ENCODE measurements at regions not wholly inside any gene's neighbourhood (a gene's known extent, or its start where the extent isn't known, plus 50 kb on each side); places are given as distances from the start of the nearest gene placed in this dataset.

DNA sequence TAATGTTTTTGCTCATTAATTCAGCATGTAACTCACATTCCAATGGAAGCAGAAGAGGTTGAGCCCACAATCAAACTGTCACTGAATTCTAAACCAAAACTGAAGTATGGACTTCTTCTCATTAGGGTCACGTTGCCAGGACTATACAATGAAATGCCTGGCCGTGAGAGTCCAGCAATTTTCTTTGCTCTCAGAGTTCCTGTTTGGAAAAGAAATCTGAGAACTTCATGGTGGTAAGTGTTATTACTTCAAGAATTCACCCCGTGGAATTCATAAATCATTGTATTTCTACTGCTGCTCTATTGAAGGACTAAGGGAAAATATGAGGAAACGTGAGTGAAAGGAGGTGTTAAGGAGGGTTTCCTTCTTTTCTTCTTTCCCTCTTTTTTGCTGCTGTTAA, 441.8 kb upstream of the AKR1E2 start:
- no peak for ATAC-seq
- ChIA-PET POLR2A (no interaction called here), CTCF (no interaction called here)
- Mint-ChIP-seq H3K27ac (no peak overlapping the region), H3K4me3 (no peak overlapping the region), H3K36me3 (no peaks in the 10 kb centered on the region), H3K9me3 (no peaks in the 10 kb centered on the region), H3K4me1 (no peaks in the 10 kb centered on the region), H3K27me3 (ENCODE audit: low read depth) (no peaks in the 10 kb centered on the region)
- TF ChIP-seq, protein P1, sequence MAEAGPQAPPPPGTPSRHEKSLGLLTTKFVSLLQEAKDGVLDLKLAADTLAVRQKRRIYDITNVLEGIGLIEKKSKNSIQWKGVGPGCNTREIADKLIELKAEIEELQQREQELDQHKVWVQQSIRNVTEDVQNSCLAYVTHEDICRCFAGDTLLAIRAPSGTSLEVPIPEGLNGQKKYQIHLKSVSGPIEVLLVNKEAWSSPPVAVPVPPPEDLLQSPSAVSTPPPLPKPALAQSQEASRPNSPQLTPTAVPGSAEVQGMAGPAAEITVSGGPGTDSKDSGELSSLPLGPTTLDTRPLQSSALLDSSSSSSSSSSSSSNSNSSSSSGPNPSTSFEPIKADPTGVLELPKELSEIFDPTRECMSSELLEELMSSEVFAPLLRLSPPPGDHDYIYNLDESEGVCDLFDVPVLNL (CRISPR knock-in tag; IDR thresholded peaks at IDR 0.05; ENCODE audit: borderline replicate concordance, low read depth): no peak
- TF ChIP-seq, protein P2, sequence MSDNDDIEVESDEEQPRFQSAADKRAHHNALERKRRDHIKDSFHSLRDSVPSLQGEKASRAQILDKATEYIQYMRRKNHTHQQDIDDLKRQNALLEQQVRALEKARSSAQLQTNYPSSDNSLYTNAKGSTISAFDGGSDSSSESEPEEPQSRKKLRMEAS (CRISPR knock-in tag; IDR thresholded peaks at IDR 0.05): no peak
- TF ChIP-seq EMX1 (CRISPR knock-in tag; IDR thresholded peaks at IDR 0.05) (no peak), SMAD4 (CRISPR knock-in tag; IDR thresholded peaks at IDR 0.05) (no peak), ATF1 (CRISPR knock-in tag; IDR thresholded peaks at IDR 0.05) (no peak), ZNF396 (CRISPR knock-in tag; IDR thresholded peaks at IDR 0.05; ENCODE audit: borderline replicate concordance) (no peak), FOXJ3 (CRISPR knock-in tag; IDR thresholded peaks at IDR 0.05; ENCODE audit: borderline replicate concordance) (no peak), CBFB (CRISPR knock-in tag; IDR thresholded peaks at IDR 0.05; ENCODE audit: low read depth) (no peak), ZNF416 (CRISPR knock-in tag; IDR thresholded peaks at IDR 0.05) (no peak), ETV6 (CRISPR knock-in tag; IDR thresholded peaks at IDR 0.05) (no peak), ZNF219 (CRISPR knock-in tag; IDR thresholded peaks at IDR 0.05; ENCODE audit: borderline replicate concordance) (no peak), ZNF423 (CRISPR knock-in tag; IDR thresholded peaks at IDR 0.05) (no peak), SP1 (CRISPR knock-in tag; conservative IDR thresholded peaks at IDR 0.05) (no peak)
- TF ChIP-seq, protein P3, sequence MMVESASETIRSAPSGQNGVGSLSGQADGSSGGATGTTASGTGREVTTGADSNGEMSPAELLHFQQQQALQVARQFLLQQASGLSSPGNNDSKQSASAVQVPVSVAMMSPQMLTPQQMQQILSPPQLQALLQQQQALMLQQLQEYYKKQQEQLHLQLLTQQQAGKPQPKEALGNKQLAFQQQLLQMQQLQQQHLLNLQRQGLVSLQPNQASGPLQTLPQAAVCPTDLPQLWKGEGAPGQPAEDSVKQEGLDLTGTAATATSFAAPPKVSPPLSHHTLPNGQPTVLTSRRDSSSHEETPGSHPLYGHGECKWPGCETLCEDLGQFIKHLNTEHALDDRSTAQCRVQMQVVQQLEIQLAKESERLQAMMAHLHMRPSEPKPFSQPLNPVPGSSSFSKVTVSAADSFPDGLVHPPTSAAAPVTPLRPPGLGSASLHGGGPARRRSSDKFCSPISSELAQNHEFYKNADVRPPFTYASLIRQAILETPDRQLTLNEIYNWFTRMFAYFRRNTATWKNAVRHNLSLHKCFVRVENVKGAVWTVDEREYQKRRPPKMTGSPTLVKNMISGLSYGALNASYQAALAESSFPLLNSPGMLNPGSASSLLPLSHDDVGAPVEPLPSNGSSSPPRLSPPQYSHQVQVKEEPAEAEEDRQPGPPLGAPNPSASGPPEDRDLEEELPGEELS (CRISPR knock-in tag; IDR thresholded peaks at IDR 0.05): no peak
- TF ChIP-seq, protein P4, sequence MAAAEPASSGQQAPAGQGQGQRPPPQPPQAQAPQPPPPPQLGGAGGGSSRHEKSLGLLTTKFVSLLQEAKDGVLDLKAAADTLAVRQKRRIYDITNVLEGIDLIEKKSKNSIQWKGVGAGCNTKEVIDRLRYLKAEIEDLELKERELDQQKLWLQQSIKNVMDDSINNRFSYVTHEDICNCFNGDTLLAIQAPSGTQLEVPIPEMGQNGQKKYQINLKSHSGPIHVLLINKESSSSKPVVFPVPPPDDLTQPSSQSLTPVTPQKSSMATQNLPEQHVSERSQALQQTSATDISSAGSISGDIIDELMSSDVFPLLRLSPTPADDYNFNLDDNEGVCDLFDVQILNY (CRISPR knock-in tag; IDR thresholded peaks at IDR 0.05): no peak
- TF ChIP-seq, protein P5, sequence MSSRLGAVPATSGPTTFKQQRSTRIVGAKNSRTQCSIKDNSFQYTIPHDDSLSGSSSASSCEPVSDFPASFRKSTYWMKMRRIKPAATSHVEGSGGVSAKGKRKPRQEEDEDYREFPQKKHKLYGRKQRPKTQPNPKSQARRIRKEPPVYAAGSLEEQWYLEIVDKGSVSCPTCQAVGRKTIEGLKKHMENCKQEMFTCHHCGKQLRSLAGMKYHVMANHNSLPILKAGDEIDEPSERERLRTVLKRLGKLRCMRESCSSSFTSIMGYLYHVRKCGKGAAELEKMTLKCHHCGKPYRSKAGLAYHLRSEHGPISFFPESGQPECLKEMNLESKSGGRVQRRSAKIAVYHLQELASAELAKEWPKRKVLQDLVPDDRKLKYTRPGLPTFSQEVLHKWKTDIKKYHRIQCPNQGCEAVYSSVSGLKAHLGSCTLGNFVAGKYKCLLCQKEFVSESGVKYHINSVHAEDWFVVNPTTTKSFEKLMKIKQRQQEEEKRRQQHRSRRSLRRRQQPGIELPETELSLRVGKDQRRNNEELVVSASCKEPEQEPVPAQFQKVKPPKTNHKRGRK (CRISPR knock-in tag; IDR thresholded peaks at IDR 0.05; ENCODE audit: borderline replicate concordance): no peak
- TF ChIP-seq, protein P6, sequence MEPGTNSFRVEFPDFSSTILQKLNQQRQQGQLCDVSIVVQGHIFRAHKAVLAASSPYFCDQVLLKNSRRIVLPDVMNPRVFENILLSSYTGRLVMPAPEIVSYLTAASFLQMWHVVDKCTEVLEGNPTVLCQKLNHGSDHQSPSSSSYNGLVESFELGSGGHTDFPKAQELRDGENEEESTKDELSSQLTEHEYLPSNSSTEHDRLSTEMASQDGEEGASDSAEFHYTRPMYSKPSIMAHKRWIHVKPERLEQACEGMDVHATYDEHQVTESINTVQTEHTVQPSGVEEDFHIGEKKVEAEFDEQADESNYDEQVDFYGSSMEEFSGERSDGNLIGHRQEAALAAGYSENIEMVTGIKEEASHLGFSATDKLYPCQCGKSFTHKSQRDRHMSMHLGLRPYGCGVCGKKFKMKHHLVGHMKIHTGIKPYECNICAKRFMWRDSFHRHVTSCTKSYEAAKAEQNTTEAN (CRISPR knock-in tag; IDR thresholded peaks at IDR 0.05): no peak
- TF ChIP-seq, protein P7, sequence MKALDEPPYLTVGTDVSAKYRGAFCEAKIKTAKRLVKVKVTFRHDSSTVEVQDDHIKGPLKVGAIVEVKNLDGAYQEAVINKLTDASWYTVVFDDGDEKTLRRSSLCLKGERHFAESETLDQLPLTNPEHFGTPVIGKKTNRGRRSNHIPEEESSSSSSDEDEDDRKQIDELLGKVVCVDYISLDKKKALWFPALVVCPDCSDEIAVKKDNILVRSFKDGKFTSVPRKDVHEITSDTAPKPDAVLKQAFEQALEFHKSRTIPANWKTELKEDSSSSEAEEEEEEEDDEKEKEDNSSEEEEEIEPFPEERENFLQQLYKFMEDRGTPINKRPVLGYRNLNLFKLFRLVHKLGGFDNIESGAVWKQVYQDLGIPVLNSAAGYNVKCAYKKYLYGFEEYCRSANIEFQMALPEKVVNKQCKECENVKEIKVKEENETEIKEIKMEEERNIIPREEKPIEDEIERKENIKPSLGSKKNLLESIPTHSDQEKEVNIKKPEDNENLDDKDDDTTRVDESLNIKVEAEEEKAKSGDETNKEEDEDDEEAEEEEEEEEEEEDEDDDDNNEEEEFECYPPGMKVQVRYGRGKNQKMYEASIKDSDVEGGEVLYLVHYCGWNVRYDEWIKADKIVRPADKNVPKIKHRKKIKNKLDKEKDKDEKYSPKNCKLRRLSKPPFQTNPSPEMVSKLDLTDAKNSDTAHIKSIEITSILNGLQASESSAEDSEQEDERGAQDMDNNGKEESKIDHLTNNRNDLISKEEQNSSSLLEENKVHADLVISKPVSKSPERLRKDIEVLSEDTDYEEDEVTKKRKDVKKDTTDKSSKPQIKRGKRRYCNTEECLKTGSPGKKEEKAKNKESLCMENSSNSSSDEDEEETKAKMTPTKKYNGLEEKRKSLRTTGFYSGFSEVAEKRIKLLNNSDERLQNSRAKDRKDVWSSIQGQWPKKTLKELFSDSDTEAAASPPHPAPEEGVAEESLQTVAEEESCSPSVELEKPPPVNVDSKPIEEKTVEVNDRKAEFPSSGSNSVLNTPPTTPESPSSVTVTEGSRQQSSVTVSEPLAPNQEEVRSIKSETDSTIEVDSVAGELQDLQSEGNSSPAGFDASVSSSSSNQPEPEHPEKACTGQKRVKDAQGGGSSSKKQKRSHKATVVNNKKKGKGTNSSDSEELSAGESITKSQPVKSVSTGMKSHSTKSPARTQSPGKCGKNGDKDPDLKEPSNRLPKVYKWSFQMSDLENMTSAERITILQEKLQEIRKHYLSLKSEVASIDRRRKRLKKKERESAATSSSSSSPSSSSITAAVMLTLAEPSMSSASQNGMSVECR (CRISPR knock-in tag; IDR thresholded peaks at IDR 0.05; ENCODE audit: borderline replicate concordance): no peak
- TF ChIP-seq, protein P8, sequence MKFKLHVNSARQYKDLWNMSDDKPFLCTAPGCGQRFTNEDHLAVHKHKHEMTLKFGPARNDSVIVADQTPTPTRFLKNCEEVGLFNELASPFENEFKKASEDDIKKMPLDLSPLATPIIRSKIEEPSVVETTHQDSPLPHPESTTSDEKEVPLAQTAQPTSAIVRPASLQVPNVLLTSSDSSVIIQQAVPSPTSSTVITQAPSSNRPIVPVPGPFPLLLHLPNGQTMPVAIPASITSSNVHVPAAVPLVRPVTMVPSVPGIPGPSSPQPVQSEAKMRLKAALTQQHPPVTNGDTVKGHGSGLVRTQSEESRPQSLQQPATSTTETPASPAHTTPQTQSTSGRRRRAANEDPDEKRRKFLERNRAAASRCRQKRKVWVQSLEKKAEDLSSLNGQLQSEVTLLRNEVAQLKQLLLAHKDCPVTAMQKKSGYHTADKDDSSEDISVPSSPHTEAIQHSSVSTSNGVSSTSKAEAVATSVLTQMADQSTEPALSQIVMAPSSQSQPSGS (CRISPR knock-in tag; IDR thresholded peaks at IDR 0.05; ENCODE audit: borderline replicate concordance, low read depth): no peak
- TF ChIP-seq, protein P9, sequence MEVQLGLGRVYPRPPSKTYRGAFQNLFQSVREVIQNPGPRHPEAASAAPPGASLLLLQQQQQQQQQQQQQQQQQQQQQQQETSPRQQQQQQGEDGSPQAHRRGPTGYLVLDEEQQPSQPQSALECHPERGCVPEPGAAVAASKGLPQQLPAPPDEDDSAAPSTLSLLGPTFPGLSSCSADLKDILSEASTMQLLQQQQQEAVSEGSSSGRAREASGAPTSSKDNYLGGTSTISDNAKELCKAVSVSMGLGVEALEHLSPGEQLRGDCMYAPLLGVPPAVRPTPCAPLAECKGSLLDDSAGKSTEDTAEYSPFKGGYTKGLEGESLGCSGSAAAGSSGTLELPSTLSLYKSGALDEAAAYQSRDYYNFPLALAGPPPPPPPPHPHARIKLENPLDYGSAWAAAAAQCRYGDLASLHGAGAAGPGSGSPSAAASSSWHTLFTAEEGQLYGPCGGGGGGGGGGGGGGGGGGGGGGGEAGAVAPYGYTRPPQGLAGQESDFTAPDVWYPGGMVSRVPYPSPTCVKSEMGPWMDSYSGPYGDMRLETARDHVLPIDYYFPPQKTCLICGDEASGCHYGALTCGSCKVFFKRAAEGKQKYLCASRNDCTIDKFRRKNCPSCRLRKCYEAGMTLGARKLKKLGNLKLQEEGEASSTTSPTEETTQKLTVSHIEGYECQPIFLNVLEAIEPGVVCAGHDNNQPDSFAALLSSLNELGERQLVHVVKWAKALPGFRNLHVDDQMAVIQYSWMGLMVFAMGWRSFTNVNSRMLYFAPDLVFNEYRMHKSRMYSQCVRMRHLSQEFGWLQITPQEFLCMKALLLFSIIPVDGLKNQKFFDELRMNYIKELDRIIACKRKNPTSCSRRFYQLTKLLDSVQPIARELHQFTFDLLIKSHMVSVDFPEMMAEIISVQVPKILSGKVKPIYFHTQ (CRISPR knock-in tag; IDR thresholded peaks at IDR 0.05): no peak
- DNase-seq (ENCODE audit: low spot score): no peak
